ENCODE measurements at regions not wholly inside any gene's neighbourhood (a gene's known extent, or its start where the extent isn't known, plus 50 kb on each side); places are given as distances from the start of the nearest gene placed in this dataset.
"Not testable (repeated sequence)": the region's sequence is repeated elsewhere in the genome, so short reads cannot be mapped to it uniquely, and the experiment has no call there.

- FAIRE-seq (no peak), DNase-seq (ENCODE audit: low read depth, low spot score) (no peak)
- H3K4me2 ChIP-seq (ENCODE audit: control insufficient read depth, extremely low read depth, insufficient read depth, low read depth, low read length) = no peak overlapping the region
- no peaks in the 10 kb centered on the region for H3K79me2 ChIP-seq (ENCODE audit: control insufficient read depth, insufficient read depth, low read length)
- H3K9me3 ChIP-seq (ENCODE audit: control insufficient read depth, low read depth, low read length) = no peaks in the 10 kb centered on the region
- H3K27me3 ChIP-seq (ENCODE audit: control insufficient read depth, extremely low read depth, insufficient read depth, low read length) = no peaks in the 10 kb centered on the region
- no peaks in the 10 kb centered on the region for H3K9me1 ChIP-seq (ENCODE audit: control insufficient read depth, extremely low read depth, insufficient read depth, low read length)
- H4K20me1 ChIP-seq (ENCODE audit: control insufficient read depth, extremely low read depth, insufficient read depth, low read length) = no peaks in the 10 kb centered on the region
- H3K4me3 ChIP-seq (ENCODE audit: control insufficient read depth in 2 of 3, extremely low read depth in 1 of 3, insufficient read depth in 2 of 3, low read depth in 1 of 3, low read length in 3 of 3) = no peak overlapping the region
- H3K4me1 ChIP-seq (ENCODE audit: control insufficient read depth, extremely low read depth, insufficient read depth, low read length) = no peaks in the 10 kb centered on the region
- dilution Hi-C loops (cut with MboI; ENCODE audit: extremely low pct_ligation_motif_present, low sequenced_read_pairs) = no loop called here
- H2AFZ ChIP-seq (ENCODE audit: control insufficient read depth, low read length) = no peak overlapping the region
- H3K36me3 ChIP-seq (ENCODE audit: control insufficient read depth in 2 of 2, extremely low read depth in 1 of 2, insufficient read depth in 2 of 2, low read length in 2 of 2) = no peaks in the 10 kb centered on the region
- no peak overlapping the region for H3K9ac ChIP-seq (ENCODE audit: control insufficient read depth, extremely low read depth, insufficient read depth, low read length)
- no peak overlapping the region for H3K27ac ChIP-seq (ENCODE audit: control insufficient read depth, insufficient read depth, low read length)
- TF ChIP-seq CTCF (optimal IDR thresholded peaks at IDR 0.05 in 1 of 3, IDR thresholded peaks at IDR 0.05 in 1 of 3, conservative IDR thresholded peaks at IDR 0.05 in 1 of 3; ENCODE audit: extremely low read depth in 1 of 3, insufficient read depth in 2 of 3, low read length in 3 of 3) (no peak), EZH2 (IDR thresholded peaks at IDR 0.05; ENCODE audit: low read length) (no peak)
Measured at GRCh38 chr2:90209806-90210205, 1518.3 kb downstream of the RPIA start.

GRCh38 chr2:90215880-90216279 is 1524.4 kb downstream of the RPIA start:
- H3K27ac ChIP-seq (ENCODE audit: control insufficient read depth, insufficient read depth, low read length); H3K27me3 ChIP-seq (ENCODE audit: control insufficient read depth, extremely low read depth, insufficient read depth, low read length); H4K20me1 ChIP-seq (ENCODE audit: control insufficient read depth, extremely low read depth, insufficient read depth, low read length); dilution Hi-C loops (cut with MboI; ENCODE audit: extremely low pct_ligation_motif_present, low sequenced_read_pairs); H3K36me3 ChIP-seq (ENCODE audit: control insufficient read depth in 2 of 2, extremely low read depth in 1 of 2, insufficient read depth in 2 of 2, low read length in 2 of 2); FAIRE-seq; H3K9me1 ChIP-seq (ENCODE audit: control insufficient read depth, extremely low read depth, insufficient read depth, low read length); DNase-seq (ENCODE audit: low read depth, low spot score); H2AFZ ChIP-seq (ENCODE audit: control insufficient read depth, low read length); H3K4me2 ChIP-seq (ENCODE audit: control insufficient read depth, extremely low read depth, insufficient read depth, low read depth, low read length); H3K4me3 ChIP-seq (ENCODE audit: control insufficient read depth in 2 of 3, extremely low read depth in 1 of 3, insufficient read depth in 2 of 3, low read depth in 1 of 3, low read length in 3 of 3); H3K79me2 ChIP-seq (ENCODE audit: control insufficient read depth, insufficient read depth, low read length); H3K9me3 ChIP-seq (ENCODE audit: control insufficient read depth, low read depth, low read length); H3K4me1 ChIP-seq (ENCODE audit: control insufficient read depth, extremely low read depth, insufficient read depth, low read length); H3K9ac ChIP-seq (ENCODE audit: control insufficient read depth, extremely low read depth, insufficient read depth, low read length): not testable (repeated sequence)

- DNase-seq (ENCODE audit: low read depth, low spot score); FAIRE-seq; H3K9me1 ChIP-seq (ENCODE audit: control insufficient read depth, extremely low read depth, insufficient read depth, low read length); H3K9ac ChIP-seq (ENCODE audit: control insufficient read depth, extremely low read depth, insufficient read depth, low read length); H3K4me1 ChIP-seq (ENCODE audit: control insufficient read depth, extremely low read depth, insufficient read depth, low read length); H3K79me2 ChIP-seq (ENCODE audit: control insufficient read depth, insufficient read depth, low read length); H4K20me1 ChIP-seq (ENCODE audit: control insufficient read depth, extremely low read depth, insufficient read depth, low read length); H2AFZ ChIP-seq (ENCODE audit: control insufficient read depth, low read length); H3K9me3 ChIP-seq (ENCODE audit: control insufficient read depth, low read depth, low read length); H3K27ac ChIP-seq (ENCODE audit: control insufficient read depth, insufficient read depth, low read length); H3K4me3 ChIP-seq (ENCODE audit: control insufficient read depth in 2 of 3, extremely low read depth in 1 of 3, insufficient read depth in 2 of 3, low read depth in 1 of 3, low read length in 3 of 3); dilution Hi-C loops (cut with MboI; ENCODE audit: extremely low pct_ligation_motif_present, low sequenced_read_pairs); H3K36me3 ChIP-seq (ENCODE audit: control insufficient read depth in 2 of 2, extremely low read depth in 1 of 2, insufficient read depth in 2 of 2, low read length in 2 of 2); H3K4me2 ChIP-seq (ENCODE audit: control insufficient read depth, extremely low read depth, insufficient read depth, low read depth, low read length); H3K27me3 ChIP-seq (ENCODE audit: control insufficient read depth, extremely low read depth, insufficient read depth, low read length): not testable (repeated sequence)
Measured at GRCh38 chr2:90216801-90217200, 1525.3 kb downstream of the RPIA start.

GRCh38 chr2:90218534-90218933 is 1527.1 kb downstream of the RPIA start:
- H3K36me3 ChIP-seq (ENCODE audit: control insufficient read depth in 2 of 2, extremely low read depth in 1 of 2, insufficient read depth in 2 of 2, low read length in 2 of 2); DNase-seq (ENCODE audit: low read depth, low spot score); H3K4me1 ChIP-seq (ENCODE audit: control insufficient read depth, extremely low read depth, insufficient read depth, low read length); H3K9ac ChIP-seq (ENCODE audit: control insufficient read depth, extremely low read depth, insufficient read depth, low read length); H3K27me3 ChIP-seq (ENCODE audit: control insufficient read depth, extremely low read depth, insufficient read depth, low read length); H3K9me3 ChIP-seq (ENCODE audit: control insufficient read depth, low read depth, low read length); H2AFZ ChIP-seq (ENCODE audit: control insufficient read depth, low read length); H3K27ac ChIP-seq (ENCODE audit: control insufficient read depth, insufficient read depth, low read length); FAIRE-seq; dilution Hi-C loops (cut with MboI; ENCODE audit: extremely low pct_ligation_motif_present, low sequenced_read_pairs); H4K20me1 ChIP-seq (ENCODE audit: control insufficient read depth, extremely low read depth, insufficient read depth, low read length); H3K79me2 ChIP-seq (ENCODE audit: control insufficient read depth, insufficient read depth, low read length); H3K9me1 ChIP-seq (ENCODE audit: control insufficient read depth, extremely low read depth, insufficient read depth, low read length); H3K4me2 ChIP-seq (ENCODE audit: control insufficient read depth, extremely low read depth, insufficient read depth, low read depth, low read length); H3K4me3 ChIP-seq (ENCODE audit: control insufficient read depth in 2 of 3, extremely low read depth in 1 of 3, insufficient read depth in 2 of 3, low read depth in 1 of 3, low read length in 3 of 3): not testable (repeated sequence)

All from keratinocyte (primary cell).